Lower leg skin (tissue), 3 donors: ENCODE measurements at regions not wholly inside any gene's neighbourhood (a gene's known extent, or its start where the extent isn't known, plus 50 kb on each side); places are given as distances from the start of the nearest gene placed in this dataset.

Experiments used
- POLR2A ChIP-seq, 2 donors: fragments of 450-650 bp; IDR thresholded peaks; one replicate each; pipeline ENCODE4 v1.6.1; 2016 to 2017; ENCODE audit warnings: antibody characterized with exemption in 2 of 2, mild to moderate bottlenecking in 1 of 2, moderate library complexity in 1 of 2
- TF ChIP-seq, protein P1 (sequence below), 3 donors: fragments of 450-650 bp; IDR thresholded peaks; one replicate each; pipeline ENCODE4 v1.5.1; 2016; ENCODE audit warnings: antibody characterized with exemption in 3 of 3, mild to moderate bottlenecking in 3 of 3, moderate library complexity in 2 of 3

GRCh38 chr5:168156170-168156569, 135.3 kb upstream of the WWC1 start:
- TF ChIP-seq, protein P1, sequence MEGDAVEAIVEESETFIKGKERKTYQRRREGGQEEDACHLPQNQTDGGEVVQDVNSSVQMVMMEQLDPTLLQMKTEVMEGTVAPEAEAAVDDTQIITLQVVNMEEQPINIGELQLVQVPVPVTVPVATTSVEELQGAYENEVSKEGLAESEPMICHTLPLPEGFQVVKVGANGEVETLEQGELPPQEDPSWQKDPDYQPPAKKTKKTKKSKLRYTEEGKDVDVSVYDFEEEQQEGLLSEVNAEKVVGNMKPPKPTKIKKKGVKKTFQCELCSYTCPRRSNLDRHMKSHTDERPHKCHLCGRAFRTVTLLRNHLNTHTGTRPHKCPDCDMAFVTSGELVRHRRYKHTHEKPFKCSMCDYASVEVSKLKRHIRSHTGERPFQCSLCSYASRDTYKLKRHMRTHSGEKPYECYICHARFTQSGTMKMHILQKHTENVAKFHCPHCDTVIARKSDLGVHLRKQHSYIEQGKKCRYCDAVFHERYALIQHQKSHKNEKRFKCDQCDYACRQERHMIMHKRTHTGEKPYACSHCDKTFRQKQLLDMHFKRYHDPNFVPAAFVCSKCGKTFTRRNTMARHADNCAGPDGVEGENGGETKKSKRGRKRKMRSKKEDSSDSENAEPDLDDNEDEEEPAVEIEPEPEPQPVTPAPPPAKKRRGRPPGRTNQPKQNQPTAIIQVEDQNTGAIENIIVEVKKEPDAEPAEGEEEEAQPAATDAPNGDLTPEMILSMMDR (IDR thresholded peaks at IDR 0.05): no peak
- TF ChIP-seq POLR2A (IDR thresholded peaks at IDR 0.05): no peak
